NCI-H510A treated with DMSO at 0.1 percent for 48 hours (cell line): ENCODE measurements at regions not wholly inside any gene's neighbourhood (a gene's known extent, or its start where the extent isn't known, plus 50 kb on each side); places are given as distances from the start of the nearest gene placed in this dataset.

Experiments
- DNase-seq: peaks from one replicate; lab custom pipeline; 2025; lab: John Stamatoyannopoulos, UW

DNA sequence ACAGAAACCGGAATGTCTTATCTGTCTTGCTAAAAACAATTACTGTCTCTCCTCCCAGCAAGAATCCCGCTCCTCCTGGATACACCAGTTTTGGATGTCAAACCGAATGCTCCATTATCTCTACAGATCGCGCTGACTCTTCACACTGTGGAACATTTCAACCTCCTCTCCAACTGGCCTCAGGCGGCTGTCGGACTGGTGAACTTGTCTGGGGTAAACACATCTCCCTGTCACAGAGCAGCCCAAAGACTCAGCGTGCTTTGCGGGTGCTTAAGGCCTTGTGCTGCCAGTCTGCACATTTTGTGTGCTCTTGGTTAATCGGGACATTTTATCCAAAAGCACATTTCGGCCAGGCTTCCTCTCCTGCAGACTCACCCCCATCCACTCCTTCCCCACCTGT is 173.1 kb downstream of the ICOS start:
- no peak for DNase-seq

DNA sequence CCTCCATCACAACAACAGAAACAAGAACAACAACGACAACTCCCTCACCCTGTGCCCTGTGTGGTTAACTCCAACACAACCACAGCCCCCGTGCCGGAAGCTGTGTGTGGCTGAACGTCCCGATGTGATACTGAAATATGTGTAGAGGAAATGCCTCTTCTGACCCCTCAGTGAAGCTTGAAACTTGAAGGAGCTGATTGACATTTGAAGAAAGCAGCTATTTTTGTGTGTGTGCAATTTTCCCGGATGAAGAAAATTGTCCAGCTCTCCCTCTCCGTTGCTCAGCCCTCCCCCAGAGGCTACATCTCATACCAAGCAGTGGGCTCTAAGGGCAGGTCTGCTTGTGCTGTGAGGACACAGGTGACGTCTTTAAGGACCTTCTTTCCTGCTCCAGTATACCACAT is 173.8 kb downstream of the ICOS start:
- DNase-seq: no peak

DNA sequence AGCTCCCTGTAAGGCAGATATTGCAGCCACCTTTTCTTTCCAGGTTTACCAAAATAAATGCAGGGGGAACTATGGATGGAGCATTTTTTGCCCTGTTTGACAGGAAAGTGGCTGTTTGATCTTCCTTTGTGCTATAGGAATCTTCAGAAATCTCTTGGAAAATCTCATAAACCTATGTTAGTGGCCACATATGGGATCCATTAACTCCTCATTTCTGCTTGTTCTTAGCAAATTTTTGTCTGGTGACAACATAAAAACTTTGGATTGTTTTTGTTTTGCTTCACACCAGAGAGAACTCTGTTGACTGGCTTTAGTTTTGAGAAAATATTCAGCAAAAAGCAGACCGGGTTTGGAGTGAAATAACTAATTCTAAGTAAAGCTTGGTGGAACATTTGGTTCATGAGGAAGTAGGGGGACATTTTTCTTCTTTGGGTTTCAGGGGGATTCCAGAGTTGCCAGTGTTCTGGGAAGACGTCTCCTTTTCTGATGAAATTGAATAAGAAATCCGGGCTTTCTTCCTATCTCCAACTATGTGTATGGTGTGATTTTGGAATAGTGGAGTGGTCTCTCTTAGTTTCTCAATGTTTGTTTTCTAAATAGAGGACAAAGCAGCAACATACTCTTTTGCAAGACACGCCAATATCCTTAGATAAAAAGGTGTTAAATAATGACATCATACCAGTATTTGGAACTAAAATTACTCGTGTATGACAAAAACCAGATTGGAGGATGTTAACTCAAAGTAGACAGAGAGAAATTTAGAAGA is 174.4 kb downstream of the ICOS start:
- no peak for DNase-seq

DNA sequence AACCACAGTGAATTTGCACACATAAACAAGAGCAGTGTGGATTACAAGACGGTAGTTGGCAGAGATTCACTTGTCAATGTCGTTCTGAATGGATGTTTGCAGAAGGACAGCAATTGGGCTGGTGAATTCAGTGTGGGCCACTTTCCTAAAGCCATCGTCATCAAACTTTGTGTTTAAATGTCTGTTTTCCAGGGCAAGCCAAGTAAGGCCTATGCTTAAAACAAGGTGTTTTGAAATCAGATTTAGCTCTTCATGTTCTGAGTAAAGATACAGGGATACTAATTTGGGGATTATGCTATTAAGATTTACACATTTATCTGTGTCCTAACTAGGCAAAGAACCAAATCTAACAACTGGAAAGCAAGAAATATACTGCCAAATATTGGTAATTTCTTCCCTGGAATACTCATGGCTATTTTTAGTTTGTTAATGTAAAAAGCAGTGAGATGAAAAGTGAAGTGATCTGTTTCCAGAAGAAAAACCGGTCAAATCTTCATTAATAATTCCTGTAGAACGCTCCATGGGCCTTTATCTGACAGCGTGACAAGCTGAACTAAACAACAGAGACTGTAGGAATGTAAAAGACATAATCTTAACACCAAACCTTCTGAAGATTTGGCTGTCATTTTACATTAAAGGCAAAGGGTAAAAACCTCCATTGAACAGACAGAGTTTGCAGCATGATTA is 175.7 kb downstream of the ICOS start:
- no peak for DNase-seq

DNA sequence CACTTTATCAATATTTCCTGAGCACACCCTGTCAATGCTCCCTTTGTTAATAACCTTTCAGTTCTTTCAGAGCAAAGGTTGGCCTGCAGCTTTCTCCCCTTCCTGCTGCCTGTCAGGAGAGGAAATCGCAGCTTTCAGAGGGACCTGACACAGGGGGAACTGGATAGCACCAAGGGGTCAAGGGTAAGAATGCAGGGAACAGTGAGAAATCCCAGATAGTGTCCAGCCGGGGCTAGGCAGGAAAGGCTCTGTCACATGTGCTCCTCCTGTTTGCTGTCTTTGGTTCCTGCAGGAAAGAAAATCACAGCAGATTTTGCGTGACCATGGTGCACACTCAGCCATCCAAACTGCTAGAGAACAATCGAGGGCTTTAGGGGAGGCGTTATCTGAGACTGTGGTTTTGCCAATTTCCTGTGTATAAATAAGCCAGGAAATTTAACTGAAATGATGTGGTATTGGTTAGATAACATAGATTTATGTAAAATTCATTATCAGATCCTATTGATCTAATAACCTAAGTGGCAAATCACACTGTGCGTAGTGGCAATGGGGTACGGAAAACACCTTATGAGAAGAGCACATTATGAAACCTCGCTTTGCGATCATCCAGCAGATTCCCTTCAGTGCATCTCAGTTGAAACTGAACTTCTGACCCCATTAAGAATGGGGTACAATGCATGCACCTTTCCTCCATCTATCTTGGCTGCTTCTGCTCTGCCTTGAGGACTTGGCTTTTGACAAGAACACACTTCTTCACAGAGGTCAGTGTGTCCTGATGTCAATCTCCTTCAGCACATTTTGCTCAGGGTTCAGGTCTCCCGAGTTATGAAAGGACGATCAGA is 178.0 kb downstream of the ICOS start:
- no peak for DNase-seq

DNA sequence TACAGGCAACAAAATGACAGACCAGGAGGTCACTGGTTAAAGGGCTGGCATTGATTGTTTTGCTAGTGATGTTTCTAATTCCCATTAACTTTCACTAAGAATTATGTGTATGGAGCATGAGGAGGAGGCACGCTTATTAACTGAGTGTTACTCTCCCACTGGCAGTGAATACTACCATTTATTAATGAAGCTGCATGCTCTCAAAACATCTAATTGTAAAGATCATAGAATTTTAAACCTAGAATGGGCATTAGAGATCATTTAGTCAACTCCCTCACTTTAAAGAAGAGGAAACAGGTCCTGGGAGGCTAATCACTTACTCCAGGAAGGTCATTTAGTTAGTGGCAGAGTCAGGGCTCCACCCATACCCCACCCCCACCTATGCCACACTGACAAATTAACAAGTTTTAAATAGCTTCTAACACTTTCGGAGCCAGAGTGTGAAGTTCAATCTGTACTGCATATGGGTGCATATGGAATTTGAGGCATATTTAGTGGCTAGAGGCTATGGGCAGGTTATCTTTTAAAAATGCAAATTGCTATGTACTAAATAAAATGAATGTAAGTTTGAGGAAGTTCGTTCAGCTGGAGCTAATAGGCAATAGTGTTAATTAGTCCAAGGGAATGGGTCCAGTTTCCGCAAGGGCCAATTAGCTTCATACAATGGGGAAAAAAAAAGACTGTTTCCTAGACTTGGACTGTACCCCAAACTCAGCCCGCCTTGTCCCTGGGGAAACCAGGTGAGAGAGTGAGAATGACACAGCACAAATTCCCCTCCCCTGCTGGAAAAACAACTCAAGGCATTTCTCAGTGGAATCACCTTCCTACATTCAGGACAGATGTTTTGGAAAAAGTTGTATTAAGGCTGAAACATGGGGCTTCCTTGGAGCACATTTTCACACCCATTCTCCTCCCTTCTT is 178.8 kb downstream of the ICOS start:
- no peak for DNase-seq

DNA sequence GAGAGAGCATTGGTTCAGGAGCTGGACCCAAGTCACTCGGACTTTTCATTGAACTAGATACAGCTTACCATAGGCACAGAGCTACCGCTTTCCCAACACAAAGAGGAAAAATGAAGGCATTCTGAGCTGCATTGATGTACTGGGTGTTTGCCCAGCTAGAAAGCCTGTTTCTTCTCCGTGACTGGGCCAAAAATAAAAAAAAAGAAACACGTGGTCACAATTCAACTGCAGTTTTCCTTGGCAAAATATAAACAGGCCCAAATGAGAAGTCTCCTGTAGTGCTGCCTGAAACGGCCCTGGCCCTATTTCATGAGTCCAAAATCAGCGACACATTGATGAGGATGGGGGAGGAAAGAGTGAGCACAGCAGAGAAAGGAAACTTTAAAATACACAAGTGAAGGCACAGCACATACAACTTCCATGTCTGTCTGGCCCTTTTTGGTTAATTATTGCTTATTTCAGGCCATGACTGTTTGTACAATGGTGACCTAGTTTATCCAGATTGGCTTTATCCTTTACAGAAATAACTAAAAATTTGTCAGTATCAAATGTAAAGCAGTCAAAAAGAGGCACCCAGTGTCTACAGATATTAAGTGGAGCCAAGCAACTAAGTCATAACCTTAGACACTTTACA is 179.7 kb downstream of the ICOS start:
- DNase-seq: no peak

DNA sequence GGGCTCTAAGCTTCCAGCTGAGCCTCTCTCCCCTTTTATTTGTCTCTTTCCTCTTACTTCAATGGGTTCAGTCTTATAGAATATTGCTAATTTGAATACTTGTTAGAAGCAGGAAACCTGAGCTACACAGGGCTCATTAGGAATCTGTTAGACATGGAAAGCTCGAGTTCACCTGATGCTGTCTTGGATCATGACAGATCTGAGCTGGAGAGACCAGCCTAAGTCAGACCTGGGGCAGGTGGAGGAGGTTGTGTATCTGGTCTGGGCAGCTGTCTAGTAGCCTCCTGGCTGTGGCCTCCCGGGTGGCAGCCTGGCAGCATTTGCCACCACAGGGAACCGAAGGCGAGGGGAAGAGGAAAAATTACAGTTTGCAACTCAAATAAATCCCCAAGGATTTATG is 185.9 kb downstream of the ICOS start:
- DNase-seq: no peak

DNA sequence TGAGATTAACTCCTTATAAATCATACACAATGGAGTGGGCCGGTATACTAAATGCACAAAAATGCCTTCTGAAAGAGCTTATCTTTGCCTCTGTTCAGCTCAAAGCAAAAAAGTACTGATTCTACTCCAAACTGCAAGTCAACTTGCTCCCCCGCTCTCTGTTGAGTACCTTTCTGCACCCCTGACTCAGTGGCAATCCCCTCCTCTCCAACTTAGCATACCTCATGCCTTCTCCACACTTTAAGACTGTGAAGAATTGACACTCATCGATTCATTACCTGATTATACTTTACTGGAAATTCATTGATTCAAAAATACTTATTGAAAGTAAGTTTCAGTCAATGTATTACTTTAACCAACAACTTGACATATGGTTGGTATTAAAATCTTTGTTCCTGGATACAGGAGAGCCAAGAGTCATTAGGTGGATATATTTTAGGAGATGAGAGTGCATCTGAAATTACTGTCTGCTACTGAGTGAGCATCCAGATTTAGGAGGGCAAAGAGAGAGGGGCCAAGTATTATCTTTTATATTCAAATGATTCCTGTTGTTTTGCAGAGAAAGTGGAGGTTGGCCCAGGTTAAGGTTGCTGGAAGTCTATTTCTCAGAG is 187.7 kb downstream of the ICOS start:
- DNase-seq: no peak

DNA sequence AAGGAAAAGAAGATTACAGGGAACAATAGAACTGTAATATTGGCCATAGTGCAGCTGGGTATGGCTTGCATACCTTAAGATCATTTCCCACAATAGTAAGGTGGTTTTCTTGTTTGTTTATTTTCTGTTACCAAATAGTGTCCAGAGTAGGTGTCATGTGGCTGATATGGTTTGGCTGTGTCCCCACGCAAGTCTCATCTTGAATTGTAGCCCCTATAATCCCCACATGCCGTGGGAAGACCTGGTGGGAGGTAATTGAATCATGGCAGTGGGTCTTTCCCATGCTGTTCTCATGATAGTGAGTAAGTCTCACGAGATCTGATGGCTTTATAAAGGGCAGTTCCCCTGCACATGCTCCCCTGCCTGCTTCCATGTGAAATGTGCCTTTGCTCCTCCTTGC is 190.1 kb downstream of the ICOS start:
- no peak for DNase-seq

DNA sequence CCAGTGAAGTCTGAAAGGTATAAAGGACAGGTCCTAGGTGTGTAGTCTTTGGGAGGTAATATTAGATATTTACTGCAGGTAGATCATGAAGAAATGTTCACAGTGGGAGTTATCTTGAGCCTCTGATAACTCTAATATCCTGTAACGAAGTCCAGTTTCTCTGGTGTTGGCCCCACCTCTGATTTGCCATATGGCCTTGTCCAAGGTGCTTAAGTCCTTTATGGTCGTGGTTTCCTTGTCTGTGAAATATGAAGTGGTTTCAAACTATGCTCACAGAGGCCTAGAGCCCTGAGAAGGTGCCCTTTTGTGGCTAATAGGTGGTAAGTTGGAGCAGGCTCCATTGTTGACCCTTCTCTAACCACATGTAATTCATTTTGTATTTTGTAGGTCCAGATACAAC is 190.7 kb downstream of the ICOS start:
- DNase-seq: no peak

DNA sequence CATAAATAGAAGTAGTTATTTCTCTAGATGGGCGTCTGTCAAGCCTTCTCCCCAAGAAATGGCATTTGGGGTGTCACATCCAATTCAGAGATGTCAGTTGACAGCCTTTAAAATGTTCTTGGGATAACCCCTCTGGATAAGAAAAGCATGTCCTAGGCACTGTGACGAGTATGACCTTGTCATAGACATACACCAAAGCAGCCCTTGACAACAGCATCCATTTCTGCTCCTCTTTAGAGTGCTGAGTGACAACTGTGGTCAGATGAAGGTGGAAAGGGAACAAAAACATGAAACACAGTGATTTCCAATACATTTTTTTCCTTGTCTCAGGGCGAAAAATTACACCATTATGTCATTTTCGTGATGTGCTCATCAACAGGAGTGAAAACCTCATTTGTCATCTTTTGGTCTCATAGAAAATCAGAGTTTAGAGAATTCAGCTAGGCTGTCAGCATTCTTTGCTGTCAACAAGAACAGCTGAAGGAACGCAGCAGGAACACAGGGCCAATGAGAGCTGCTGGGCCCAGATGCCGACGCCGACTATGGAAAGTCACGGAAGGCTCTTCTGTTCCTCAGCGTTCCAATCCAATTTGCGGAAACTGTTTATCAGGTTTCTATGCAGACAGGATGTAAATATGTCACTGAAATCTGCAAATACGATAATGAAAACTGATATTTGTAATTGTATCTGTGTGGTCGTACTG is 193.2 kb downstream of the ICOS start:
- DNase-seq: no peak

DNA sequence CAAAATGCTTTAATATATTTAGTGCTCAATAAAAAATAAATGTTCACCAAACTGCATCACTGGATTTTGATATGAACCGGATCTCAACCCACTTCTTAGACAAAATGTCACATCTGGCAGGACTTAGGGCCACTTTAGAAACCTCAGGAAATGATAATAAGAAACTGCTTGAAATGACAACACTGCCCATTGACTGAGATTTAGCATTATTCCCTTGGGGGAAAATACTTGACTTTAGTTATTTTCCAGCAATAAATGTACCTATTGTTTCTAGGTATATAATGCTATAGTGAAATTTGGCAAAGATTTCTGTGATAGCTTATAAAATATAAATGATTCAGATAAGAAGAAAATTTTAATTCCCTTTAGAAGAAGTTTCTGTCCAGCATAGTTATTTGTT is 195.1 kb downstream of the ICOS start:
- DNase-seq: no peak

DNA sequence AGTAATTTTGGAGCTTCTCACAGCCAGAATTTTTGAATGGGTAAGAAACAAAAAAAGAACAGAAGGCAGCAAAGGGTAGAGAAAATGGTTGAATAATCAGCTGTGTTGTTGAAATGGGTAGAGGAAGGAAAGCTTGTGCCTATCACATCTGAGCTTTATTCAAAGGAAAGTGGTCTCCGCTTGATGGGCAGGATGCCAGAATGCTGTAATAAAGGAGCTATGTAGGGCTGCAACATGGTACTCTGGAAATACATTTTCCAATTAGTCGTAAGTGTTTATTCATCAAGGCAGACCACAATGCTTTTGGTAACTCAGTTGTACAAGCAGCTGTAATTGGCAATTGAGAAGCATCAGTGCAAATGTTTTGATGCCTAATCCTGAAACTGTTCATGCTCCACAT is 196.9 kb downstream of the ICOS start:
- no peak for DNase-seq

DNA sequence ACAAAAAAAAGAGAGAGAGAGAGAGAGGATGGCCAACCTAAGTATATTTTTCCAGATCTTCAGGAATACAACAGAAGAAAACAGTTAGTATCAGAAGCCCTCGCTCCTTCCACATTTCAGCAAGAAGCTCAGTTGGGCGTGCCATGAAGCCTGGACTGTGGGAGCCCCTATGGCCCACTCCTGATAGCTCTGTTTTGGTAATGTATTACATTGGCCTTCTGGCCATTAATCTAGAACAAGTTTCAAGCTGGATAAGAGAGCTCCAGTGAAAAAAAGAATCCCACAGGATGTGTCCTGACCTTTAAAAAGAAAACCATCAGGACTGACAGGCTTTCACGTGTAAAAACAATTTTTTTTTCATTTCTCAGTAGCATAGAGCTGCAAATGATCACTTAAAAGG is 197.9 kb downstream of the ICOS start:
- no peak for DNase-seq

DNA sequence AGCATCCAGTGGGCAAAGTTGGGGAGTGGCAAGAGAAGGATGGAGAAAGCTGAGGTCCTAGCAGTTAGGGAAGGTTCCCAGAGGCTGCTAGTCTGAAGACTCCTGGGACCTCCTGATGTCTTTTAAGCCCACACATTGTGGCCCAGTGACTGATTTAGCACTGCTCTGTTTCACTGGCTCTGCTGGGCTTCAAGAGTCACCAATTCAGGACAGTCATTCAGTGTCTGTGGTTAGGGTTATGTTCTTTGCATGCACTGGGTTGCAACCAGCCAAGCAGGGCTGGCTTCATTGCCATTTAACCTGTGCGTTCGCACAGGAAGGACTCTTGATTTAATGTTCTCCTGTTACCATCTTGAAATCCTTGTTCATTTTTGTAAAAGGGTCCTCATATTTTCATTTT is 199.2 kb downstream of the ICOS start:
- no peak for DNase-seq

DNA sequence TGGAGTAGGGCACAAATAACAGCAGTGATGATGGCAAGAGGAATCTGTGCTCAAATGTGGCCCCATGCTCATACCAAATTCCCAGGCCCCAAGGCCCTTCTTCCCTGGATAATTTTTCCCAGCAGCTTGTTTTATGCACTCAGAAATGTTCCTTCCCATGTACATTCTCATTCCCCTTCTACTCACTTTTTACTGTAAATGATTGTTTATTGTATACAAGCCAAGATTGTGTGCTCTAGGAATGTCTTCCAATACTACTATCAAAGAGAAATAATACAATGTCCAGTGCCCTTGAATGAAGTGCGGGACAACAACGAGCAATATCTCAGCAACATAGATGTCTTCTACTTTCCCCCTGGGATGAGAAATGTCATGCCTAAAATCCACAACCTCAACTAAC is 201.6 kb downstream of the ICOS start:
- no peak for DNase-seq

DNA sequence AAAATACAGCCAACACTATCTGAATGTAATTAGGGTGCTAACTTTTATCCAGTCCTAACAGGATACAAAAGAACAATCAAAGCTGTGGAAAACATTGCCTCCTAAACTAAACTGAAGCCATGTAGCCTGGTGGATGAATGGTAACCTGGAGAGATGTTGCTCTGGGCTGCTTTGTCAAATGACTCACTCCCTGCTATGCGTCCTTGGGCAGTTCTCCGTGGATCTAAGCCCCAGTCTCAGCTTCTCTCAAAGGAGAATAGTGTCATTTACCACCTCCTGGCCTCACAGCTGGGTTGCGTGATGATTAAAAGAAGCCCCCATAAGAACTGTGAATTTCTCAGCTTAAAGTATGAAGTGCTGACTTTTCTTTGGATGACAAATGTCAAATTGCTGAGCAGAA is 203.7 kb downstream of the ICOS start:
- DNase-seq: no peak

DNA sequence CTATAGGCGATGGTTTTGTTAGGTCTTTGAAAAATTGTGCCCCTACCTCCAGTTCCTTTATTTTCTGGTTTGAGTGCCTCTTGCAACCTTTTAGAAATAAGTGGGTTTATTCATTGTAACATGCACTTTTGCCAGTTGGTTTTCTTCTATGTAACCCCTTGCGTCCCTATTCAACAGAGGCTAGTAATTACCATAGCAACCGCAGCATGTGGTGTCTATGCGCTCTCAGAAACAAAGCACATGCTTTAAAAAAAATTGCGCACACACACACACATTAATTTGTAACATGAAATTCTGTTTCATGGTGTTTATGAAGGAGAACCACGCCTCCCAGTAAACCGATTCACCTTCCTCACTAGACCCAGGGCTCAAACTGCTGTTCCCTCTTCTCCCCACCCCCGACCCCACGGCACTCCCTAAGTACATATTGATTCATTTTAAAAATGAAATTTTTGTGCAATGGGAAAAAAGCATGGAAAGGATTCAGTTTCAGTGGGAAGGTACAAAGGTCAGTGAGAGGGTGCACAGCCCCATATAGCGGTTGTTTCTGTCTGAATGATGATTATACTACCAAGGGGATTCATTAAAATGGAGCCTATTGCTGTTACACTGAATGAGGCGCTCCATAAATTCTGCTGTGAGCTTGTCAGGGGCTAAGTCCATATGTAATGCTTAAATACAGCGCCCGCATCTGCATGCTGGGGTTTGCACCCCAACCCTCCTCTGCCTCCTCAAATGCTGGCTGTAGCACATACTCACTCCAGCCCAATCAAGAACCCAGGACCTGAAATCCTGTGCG is 206.9 kb downstream of the ICOS start:
- DNase-seq: no peak

DNA sequence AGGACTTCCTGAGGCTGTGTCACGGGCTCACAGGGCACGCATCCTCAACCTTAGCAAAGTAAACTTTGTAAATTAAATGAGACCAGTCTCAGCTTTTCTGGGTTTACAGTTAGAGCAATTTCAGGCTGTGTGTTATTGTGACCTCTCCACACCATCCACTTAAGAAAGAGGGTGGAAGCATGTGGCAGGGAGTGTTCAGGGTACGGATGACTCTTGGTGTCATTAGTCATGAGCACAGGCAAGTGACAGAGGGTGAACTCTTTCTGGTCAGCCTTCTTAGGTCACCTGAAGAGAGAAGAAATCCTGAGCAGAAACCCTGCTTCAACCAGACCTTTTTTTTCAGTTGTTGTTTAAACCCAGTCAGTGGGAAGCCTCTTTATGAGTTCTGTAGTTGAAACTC is 207.9 kb downstream of the ICOS start:
- DNase-seq: no peak
